Activated CD4-positive, alpha-beta T cell treated with anti-CD3 and anti-CD28 coated beads for 24 hours (primary cell): ENCODE measurements at regions not wholly inside any gene's neighbourhood (a gene's known extent, or its start where the extent isn't known, plus 50 kb on each side); places are given as distances from the start of the nearest gene placed in this dataset.
"Not testable (repeated sequence)": the region's sequence is repeated elsewhere in the genome, so short reads cannot be mapped to it uniquely, and the experiment has no call there.

Experiments
- DNase-seq, 2 donors: peaks; one replicate each; pipeline ENCODE4 v3.0.0-alpha.2; 2020; ENCODE audit warnings: low read depth in 2 of 2

DNA sequence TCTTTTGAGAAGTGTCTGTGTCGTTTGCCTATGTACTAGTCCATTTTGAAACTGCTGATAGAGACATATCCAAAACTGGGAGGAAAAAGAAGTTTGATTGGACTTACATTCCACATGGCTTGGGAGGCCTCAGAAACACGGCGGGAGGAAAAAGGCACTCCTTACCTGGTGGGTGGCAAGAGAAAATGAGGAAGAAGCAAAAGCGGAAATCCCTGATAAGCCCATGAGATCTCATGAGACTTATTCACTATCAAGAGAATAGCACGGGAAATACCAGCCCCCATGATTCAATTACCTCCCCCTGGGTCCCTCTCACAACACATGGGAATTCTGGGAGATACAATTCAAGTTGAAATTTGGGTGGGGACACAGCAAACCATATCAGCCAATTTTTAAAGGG, 727.6 kb downstream of the TMEM121 start:
- DNase-seq, result not testable (repeated sequence)

DNA sequence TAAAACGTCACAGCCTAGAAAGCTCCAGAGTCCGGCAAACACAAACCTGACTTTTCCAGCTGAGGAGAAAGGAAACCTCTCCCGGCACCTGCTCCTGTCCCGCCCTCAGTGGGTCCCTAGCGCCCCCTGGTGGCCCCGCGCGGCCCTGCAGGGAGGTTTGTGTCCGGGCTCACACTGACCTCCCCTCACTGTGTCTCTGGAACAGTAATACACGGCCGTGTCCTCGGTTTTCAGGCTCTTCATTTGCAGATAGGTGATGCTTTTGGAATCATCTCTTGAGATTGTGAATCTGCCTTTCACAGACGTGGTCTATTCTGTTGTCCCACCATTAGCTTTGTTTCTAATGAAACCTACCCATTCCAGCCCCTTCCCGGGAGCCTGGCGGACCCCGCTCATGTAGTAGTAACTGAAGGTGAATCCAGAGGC, 731.2 kb downstream of the TMEM121 start:
- DNase-seq, result peak; percentile 69 to 76

- peak; percentile 68 to 90 for DNase-seq
Measured at GRCh38 chr14:106268013-106268727, 741.8 kb downstream of the TMEM121 start.

DNA sequence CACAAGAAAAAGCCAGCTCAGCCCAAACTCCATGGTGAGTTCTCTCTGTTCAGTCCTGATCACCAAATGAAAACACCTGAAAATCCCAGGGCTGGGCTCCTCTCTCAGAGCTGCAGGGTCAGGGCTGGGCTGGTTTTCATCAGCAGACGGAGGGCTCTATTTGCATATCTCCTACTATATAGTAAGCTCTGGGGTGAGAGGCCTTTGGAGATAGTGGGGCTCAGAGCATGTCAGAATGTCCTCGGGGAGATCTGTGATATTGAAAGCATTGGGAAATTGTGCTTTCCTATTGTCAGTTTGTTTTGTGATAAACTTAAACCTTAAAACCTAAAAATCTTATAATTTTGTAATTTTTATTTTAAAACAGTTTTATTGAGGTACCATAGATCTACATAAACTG, 742.6 kb downstream of the TMEM121 start:
- DNase-seq, result no peak

DNA sequence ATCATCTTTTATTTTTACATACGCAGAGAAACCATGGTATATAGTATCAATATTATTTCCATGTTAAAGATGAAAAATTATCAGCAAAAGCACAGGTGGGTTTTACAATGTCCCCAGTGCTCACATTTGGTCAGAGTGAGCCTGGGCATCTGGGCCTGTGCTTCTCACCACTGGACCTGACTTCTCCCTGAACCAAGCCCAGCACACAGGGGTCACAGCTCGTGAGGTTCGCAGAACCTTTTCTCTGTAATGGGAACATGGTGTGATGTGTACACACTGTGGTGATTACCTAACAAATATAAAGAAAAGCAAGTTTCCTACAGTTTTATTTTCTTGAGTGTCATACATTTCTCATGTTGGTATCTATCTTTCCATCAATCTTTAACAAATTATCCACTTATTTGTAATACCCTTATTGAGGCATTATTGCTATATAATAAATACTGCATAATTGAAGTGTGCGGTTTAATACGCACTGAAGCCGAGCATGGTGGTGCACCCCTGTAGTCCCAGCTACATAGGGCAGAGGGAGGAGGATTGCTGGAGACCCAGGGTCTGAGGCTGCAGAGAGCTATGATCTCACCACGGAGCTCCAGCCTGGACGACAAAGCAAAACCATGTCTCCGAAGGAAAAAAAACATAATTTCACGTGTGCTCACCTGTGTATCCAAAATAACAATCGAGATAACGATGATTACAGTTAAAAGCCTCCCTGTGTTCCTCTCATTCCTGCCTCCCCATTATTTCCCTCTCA, 743.2 kb downstream of the TMEM121 start:
- DNase-seq, result no peak

- DNase-seq, result not testable (repeated sequence)
Measured at GRCh38 chr14:106270476-106271121, 744.2 kb downstream of the TMEM121 start.

GRCh38 chr14:106276326-106277267, 750.2 kb downstream of the TMEM121 start:
- DNase-seq, result no peak

GRCh38 chr14:106277503-106277902, 751.1 kb downstream of the TMEM121 start:
- DNase-seq, result peak in 1 of 2 donors; percentile 17

- DNase-seq, result no peak
Measured at GRCh38 chr14:106280876-106281275, 754.5 kb downstream of the TMEM121 start.

DNA sequence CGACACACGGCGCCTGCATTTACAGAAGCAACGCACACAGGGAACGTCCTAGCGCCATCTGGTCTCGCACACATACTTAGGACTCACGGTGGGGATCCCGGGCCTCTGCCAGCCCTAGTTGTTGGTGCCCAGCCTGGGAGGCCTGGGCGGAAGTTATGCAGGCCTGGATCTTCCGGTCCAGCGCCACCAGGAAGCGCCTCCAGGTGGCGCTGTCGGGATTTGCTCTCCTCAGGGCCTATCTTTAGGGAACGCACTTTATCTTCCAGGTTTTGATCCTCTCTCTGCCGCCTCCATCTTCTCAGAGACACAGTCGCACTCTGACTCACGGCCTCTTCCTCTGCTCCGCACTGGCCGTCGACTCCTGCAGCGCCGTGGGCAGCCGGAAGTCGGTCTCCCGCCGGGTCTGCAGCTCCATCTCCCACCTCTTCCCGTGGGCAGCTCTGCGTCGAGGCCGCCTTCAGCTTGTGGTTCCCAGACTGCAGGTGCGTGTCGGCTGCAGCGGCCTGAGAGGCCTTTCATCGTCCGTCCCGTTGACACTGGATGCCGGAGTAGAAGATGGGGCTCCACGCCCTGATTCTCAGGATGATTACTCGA, 760.4 kb downstream of the TMEM121 start:
- DNase-seq, result no peak

GRCh38 chr14:106287506-106287905, 761.1 kb downstream of the TMEM121 start:
- no peak for DNase-seq

DNA sequence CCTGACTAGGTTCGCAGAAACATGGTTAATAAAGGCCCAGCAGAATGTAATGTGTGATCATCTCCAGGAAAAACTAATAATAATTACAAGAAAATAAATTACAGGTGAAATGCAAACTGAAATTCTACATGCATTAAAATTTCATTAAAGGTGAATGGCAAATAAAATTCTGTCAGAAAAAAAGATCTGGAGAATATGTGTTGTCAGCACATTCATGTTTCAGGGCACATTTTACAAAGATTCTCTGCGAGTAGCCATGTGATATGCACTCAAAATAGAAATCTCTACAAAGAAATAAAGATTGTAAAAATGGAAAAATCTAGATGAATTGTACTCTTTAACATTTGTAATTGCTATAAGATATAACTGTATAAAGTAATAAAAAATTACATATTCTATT, 765.2 kb downstream of the TMEM121 start:
- no peak for DNase-seq

DNA sequence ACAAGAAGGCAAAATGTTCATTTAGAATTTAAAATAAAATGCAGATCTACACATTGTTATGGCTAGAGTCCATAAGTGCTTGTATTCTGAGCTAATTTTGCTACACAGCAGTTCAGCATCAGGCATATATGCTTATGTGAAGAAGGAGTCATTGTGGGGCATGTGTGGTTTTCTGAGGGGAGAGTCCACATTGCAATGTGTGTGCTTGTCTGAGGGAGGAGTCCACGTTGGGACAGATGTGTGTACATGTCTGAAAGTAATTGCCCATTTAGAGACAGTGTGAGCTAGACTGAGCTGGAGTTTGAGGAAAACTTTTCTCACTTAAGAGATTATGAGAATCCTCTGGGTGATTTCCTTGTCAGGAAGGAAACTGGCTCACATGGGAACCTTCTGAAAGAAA, 767.9 kb downstream of the TMEM121 start:
- no peak for DNase-seq

GRCh38 chr14:106300951-106301510, 774.6 kb downstream of the TMEM121 start:
- not testable (repeated sequence) for DNase-seq

GRCh38 chr14:106301609-106302008, 775.2 kb downstream of the TMEM121 start:
- not testable (repeated sequence) for DNase-seq

DNA sequence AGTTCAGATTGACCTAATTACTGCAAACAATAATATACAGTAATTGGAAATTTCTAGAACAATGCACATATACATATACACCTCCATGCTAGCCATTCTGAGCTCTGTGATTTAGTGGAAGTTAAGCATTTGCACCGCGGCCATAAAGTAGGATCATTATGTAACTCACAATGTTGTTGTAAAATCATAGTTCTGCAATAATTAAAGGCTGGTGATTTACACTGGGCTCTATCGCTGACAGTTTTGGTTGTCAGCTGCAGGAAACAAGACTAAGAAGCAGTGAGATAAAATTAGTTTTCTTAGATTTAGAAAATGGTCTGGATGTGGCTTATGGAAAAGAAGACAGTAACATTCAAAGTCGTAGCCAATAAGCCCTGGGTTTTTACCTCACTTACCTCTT, 776.3 kb downstream of the TMEM121 start:
- no peak for DNase-seq

- DNase-seq, result no peak
Measured at GRCh38 chr14:106304271-106304670, 777.9 kb downstream of the TMEM121 start.

DNA sequence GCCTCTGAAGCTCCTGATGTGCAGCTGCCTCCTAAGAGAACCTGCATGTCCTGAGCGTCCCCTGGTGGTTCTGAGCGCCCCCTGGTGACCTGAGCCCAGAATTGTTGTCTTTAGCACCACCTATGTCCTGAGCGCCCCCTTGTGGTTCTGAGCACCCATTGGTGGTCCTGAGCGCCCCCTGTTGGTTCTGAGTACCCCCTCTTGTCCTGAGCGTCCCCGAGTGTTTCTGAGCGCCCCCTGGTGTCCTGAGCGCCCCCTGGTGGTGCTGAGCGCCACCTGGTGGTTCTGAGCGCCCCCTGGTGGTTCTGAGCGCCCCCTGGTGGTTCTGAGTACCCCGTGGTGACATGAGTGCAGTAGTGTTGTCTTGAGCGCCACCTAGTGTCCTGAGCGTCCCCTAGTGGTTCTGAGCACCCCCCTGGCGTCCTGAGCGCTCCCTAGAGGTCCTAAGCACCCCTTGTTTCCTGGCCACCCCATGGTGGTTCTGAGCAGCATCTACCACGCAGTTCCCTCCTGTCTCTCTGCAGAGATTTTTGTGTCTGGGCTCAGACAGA, 782.5 kb downstream of the TMEM121 start:
- DNase-seq, result peak; percentile 72 to 95

GRCh38 chr14:106309423-106309822, 783.0 kb downstream of the TMEM121 start:
- DNase-seq, result no peak

DNA sequence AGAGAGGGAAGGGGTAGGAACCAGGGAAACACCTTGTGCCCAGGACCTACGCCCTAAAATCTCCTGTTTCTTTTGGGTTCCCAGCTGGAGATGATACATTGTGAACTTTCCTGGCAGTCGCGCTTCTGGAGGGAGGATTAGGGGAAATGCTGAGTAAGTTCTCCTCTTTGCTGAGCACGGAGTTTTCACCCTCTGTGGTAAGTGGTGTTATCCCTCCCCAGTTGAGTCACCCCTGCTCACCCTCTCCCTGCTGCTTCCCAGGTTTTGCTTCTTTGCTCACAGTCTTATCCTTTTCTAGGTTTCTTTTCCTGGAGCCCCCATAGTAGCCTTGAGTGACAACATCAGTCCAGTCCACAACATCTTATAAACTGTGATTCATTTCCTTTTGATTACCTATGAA, 789.1 kb downstream of the TMEM121 start:
- DNase-seq, result no peak

DNA sequence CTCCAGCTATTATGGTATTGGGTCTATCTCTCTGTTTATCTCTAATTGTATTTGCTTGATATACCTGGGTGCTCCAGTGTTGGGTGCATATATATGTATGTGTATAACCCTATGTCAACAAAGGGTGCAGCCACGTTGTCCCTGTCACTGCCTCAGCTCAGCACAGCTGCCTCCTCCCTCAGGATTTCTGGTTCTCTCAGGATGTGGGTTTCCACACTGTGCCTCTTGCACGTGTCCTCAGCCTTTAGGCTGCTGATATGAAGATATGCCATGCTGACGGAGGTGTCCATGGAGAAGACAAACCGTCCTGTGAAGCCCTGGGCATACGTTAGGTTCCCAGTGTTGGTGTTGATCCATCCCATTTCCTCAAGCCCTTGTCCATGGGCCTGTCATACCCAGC, 791.2 kb downstream of the TMEM121 start:
- no peak for DNase-seq
